Pancreas (tissue), 10 donors: ENCODE measurements at regions not wholly inside any gene's neighbourhood (a gene's known extent, or its start where the extent isn't known, plus 50 kb on each side); places are given as distances from the start of the nearest gene placed in this dataset.

ENCODE experiments used
- ATAC-seq, 4 donors: fragments of 200-7000 bp; cut with Tn5 transposase; one replicate each; pipeline versions ENCODE4 v1.8.0 to v1.9.1; 2020; ENCODE audit warnings: mild to moderate bottlenecking in 4 of 4, moderate library complexity in 4 of 4
- DNase-seq, 6 donors: peaks; one replicate each; pipeline ENCODE4 v3.0.0-alpha.2; 2020
- FAIRE-seq: peaks from 2 replicates; lab custom pipeline; 2012; peaks lifted over from hg19 to GRCh38; lab: Jason Lieb, UNC
- H3K27ac ChIP-seq, 4 donors: fragments of 200-600 bp; sonication (generic); 1 replicate in 3 of 4; 2 replicates in 1 of 4; pipeline versions ENCODE4 v1.5.0 to v1.8.0; 2020
- H3K27me3 ChIP-seq, 4 donors: fragments of 200-600 bp; one replicate each; pipeline ENCODE4 v1.8.0; 2021
- H3K36me3 ChIP-seq, 3 donors: fragments of 200-600 bp; sonication (generic) in 1 of 3; one replicate each; pipeline versions ENCODE4 v1.5.0 to v1.8.0; 2020 to 2021
- H3K4me1 ChIP-seq, 3 donors: fragments of 200-600 bp; one replicate each; pipeline ENCODE4 v1.8.0; 2021
- H3K4me3 ChIP-seq, 4 donors: fragments of 200-600 bp; sonication (generic) in 2 of 4; one replicate each; pipeline versions ENCODE4 v1.5.0 to v1.8.0; 2020 to 2021
- H3K9me3 ChIP-seq, 4 donors: fragments of 200-600 bp; one replicate each; pipeline ENCODE4 v1.8.0; 2021
- CTCF ChIP-seq, 4 donors: fragments of 200-600 bp; sonication (generic) in 3 of 4; IDR thresholded peaks; one replicate each; pipeline versions ENCODE4 v1.5.0 to v1.8.0; 2021; ENCODE audit warnings: antibody characterized with exemption in 4 of 4
- WGBS, 2 donors: extraction: QIAGEN DNeasy Blood & Tissue Kit; methylation state at CpG; one replicate each; pipeline ENCODE4 v1.1.7; 2013; 5-methylcytosine and 5-hydroxymethylcytosine counted together
- intact Hi-C, 3 donors: fragments of 100-400 bp; cut with DNase I; formaldehyde crosslinking; loops; one replicate each; pipeline versions ENCODE4 v1.11.1 to v1.14.2; 2022
- donor health status: healthy with polysubstance abuse.
- donor health status: DM: no; HTN: no; CAD: no; lungs with moderate emphysema.
- donor health status: DM: no; HTN: no; CAD: no.
- donor health status: control.
- donor health status: control.
- donor health status: Bipolar disorder and iron deficiency.
- donor health status: DM: yes; HTN: yes; CAD: no.
- donor health status: DM: no; HTN: no; CAD: no.
- donor health status: DM: no; HTN: no; CAD: no.
- donor health status: DM: yes; HTN: yes; CAD: no.

DNA sequence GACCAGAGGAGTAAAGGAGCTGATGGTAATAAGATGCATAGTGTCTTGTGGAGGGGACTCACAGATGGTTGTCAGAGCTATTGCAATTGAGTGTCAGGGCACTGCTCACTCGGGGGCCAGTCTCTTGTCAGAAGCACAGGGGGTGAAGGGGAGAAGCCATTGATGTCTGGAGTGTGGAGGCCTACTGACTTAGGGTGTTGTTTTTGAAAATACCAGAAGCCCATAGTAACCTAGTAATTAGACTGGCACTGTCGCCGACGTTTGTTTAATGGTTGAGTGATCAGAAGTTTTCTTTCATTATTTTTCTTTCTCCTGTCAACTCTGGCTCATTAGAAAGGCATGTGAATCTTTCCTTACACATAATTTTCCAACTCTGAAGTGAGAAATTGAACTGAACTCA, 151.6 kb upstream of the TENM4 start:
- FAIRE-seq = no peak
- intact Hi-C loops = no loop called here

DNA sequence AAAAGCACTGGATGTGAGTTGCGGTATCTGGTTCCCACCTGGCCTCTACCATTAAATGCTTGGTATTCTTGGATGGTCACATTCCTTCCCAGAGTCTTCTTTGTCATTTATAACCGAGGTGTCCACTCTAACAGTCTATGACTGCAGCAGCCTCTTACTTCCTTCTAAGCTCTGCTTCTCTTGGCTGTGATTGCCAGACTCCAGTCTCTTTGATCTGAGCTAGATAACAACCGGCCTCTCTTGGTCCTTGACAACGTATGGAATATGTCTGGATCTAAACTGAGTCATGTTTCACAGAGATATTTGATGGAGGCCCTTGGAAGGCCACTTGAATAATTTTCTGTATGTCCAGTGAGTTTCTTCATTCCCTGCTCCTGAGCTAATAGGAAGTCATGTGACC, 141.6 kb upstream of the TENM4 start:
- intact Hi-C loops = no loop called here
- H3K9me3 ChIP-seq = no peaks in the 10 kb centered on the region
- no peak overlapping the region for H3K4me3 ChIP-seq
- no peaks in the 10 kb centered on the region for H3K4me1 ChIP-seq
- FAIRE-seq (no peak), DNase-seq (no peak), ATAC-seq (no peak)
- no peak overlapping the region for H3K27ac ChIP-seq
- TF ChIP-seq CTCF (IDR thresholded peaks at IDR 0.05) = no peak
- no peaks in the 10 kb centered on the region for H3K27me3 ChIP-seq
- no peaks in the 10 kb centered on the region for H3K36me3 ChIP-seq
- WGBS, 2 donors = 53 to 66% methylated on average over 4 of the region's 4 CpGs

More for the DNA sequence above, 151.6 kb upstream of the TENM4 start:
- Histone ChIP-seq H3K4me1 (no peaks in the 10 kb centered on the region), H3K27me3 (no peaks in the 10 kb centered on the region), H3K27ac (no peak overlapping the region), H3K4me3 (no peak overlapping the region), H3K36me3 (no peaks in the 10 kb centered on the region), H3K9me3 (no peaks in the 10 kb centered on the region)
- no peak for DNase-seq
- ATAC-seq = no peak
- WGBS, 2 donors = 15 to 18% methylated on average over 4 of the region's 4 CpGs
- TF ChIP-seq CTCF (IDR thresholded peaks at IDR 0.05) = no peak

DNA sequence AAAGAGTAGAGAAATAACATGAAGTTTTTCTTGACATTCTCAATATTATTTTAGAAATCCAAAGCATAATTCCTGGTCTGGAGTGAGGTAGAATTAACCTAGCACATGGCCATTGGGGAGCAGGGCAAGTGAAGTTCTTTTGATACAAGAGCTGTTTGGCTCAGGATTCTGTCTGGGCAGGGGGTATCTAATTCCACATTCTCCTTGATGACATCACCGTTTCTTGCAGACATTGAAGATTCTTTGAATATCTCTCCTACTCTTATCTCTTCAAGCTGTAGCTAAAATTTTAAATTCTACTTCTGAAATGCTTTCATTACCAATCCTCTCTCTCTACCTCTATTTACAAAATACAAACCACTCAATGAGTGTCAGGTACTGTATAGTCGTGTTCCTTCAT, 138.2 kb upstream of the TENM4 start:
- DNase-seq (no peak), FAIRE-seq (no peak), ATAC-seq (no peak)
- Histone ChIP-seq H3K9me3 (no peaks in the 10 kb centered on the region), H3K27me3 (no peaks in the 10 kb centered on the region), H3K36me3 (no peaks in the 10 kb centered on the region), H3K27ac (no peak overlapping the region), H3K4me3 (no peak overlapping the region), H3K4me1 (no peaks in the 10 kb centered on the region)
- TF ChIP-seq CTCF (IDR thresholded peaks at IDR 0.05) = no peak
- intact Hi-C loops = no loop called here
- 45 to 68% methylated on average over 2 of the region's 2 CpGs for WGBS, 2 donors

DNA sequence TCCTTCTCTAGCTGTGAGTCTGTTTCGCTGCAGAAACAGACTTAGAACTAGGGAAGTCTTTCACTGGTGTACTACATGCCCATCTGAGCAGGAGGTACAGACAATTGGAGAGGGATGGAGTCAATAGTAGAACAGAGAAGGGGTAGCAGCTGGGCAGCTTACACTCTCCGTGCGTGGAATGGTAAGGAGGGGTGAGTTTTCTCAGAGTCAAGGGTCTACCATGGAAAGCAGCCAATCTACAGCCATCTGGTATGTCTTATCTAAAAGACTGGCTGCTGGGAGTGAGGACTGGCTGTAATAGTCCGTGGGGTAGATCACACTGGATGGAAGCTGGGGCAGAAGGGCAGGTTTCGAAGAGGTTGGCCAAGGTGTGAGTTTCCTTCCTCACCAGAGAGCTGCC, 137.3 kb upstream of the TENM4 start:
- ATAC-seq = no peak
- WGBS, 2 donors = 65 to 69% methylated on average over 5 of the region's 5 CpGs
- no peak for FAIRE-seq
- DNase-seq = no peak
- Histone ChIP-seq H3K36me3 (no peaks in the 10 kb centered on the region), H3K4me3 (no peak overlapping the region), H3K27me3 (no peaks in the 10 kb centered on the region), H3K9me3 (no peaks in the 10 kb centered on the region), H3K4me1 (no peaks in the 10 kb centered on the region), H3K27ac (no peak overlapping the region)
- no peak for TF ChIP-seq CTCF (IDR thresholded peaks at IDR 0.05)
- intact Hi-C loops = no loop called here

DNA sequence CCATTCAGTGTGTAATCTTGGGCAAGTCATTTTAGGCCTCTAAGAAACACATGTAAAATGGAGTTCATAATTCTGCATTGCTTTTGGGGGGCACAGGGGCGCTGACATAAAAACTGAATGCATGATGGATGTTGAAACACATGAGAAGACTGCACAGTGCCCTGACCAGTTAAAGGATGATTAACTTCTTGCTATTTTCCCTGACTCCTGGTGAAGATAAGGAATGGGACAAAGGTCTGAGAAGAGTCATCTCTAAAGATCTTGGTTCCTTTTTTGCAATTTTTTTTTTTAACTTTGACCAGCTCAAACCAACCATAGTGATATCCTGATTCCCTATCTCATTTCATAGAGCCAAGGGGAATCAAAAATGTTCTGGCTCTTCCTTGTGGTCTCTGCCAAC, 134.9 kb upstream of the TENM4 start:
- H3K4me1 ChIP-seq = no peaks in the 10 kb centered on the region
- H3K36me3 ChIP-seq = no peaks in the 10 kb centered on the region
- intact Hi-C loops = no loop called here
- H3K9me3 ChIP-seq = no peaks in the 10 kb centered on the region
- H3K27me3 ChIP-seq = no peaks in the 10 kb centered on the region
- H3K4me3 ChIP-seq = no peak overlapping the region
- ATAC-seq = no peak
- H3K27ac ChIP-seq = no peak overlapping the region
- TF ChIP-seq CTCF (IDR thresholded peaks at IDR 0.05) = no peak
- 33 to 42% methylated on average over 1 of the region's 1 CpG for WGBS, 2 donors
- no peak for DNase-seq
- no peak for FAIRE-seq
